ENCODE measurements at regions not wholly inside any gene's neighbourhood (a gene's known extent, or its start where the extent isn't known, plus 50 kb on each side); places are given as distances from the start of the nearest gene placed in this dataset.

DNA sequence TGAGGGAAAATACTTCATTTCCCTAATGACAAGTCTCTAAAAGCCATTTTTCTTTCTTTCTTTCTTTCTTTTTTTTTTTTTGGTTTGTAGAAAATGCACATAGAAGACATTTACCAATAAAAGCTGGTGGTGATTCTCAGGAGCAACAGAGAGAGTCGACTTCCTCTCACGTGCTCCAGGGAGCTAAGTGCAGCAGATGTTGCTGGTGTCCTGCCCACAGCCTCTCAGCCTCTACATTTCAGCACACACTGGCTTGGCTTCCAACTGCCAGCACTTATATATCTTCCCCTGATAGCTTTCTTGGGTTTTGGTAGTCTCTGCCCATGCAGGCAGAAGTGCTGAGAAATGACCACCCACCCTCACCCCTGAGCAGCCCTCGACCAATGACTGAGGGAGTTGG lies 58.4 kb upstream of the MARCHF10 start:
- ATAC-seq = no peak
- H3K27me3 ChIP-seq (ENCODE audit: low read depth) = no peaks in the 10 kb centered on the region
- H3K27ac ChIP-seq = no peak overlapping the region
- H3K4me1 ChIP-seq = no peaks in the 10 kb centered on the region
- no peak for TF ChIP-seq CTCF (IDR thresholded peaks at IDR 0.05)
- no peaks in the 10 kb centered on the region for H3K36me3 ChIP-seq
- DNase-seq = no peak
- H3K4me3 ChIP-seq = no peak overlapping the region
- no peaks in the 10 kb centered on the region for H3K9me3 ChIP-seq
- intact Hi-C loops (cut with DNase I) = no loop called here

DNA sequence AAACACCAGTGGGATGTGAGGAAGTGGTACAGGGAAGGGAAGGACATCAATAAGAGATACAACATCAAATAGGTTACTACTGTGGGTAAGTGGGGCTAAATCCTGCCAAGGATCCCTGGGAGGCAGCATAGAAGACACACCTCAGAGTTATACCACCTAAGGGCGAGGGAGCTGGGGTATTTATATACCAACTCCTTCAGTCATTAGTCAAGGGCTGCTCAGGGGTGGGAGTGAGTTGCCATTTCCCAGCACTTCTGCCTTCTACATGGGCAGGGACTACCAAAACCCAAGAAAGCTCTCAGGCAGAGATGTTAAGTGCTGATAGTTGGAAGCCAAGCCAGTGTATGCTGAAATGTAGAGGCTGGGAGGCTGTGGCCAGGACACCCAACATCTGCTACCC lies 57.5 kb upstream of the MARCHF10 start:
- DNase-seq = no peak
- intact Hi-C loops (cut with DNase I) = no loop called here
- no peak for ATAC-seq
- H3K9me3 ChIP-seq = no peaks in the 10 kb centered on the region
- no peak for TF ChIP-seq CTCF (IDR thresholded peaks at IDR 0.05)
- no peak overlapping the region for H3K27ac ChIP-seq
- H3K4me1 ChIP-seq = no peaks in the 10 kb centered on the region
- H3K36me3 ChIP-seq = no peaks in the 10 kb centered on the region
- no peaks in the 10 kb centered on the region for H3K27me3 ChIP-seq (ENCODE audit: low read depth)
- no peak overlapping the region for H3K4me3 ChIP-seq

GRCh38 chr17:62862251-62862650 lies 54.1 kb upstream of the MARCHF10 start:
- TF ChIP-seq CTCF (IDR thresholded peaks at IDR 0.05) = no peak
- no peaks in the 10 kb centered on the region for H3K27me3 ChIP-seq (ENCODE audit: low read depth)
- intact Hi-C loops (cut with DNase I) = no loop called here
- no peak overlapping the region for H3K4me3 ChIP-seq
- ATAC-seq (no peak), DNase-seq (no peak)
- H3K4me1 ChIP-seq = peaks cover 6% of the 10 kb centered on the region
- H3K36me3 ChIP-seq = no peaks in the 10 kb centered on the region
- H3K9me3 ChIP-seq = no peaks in the 10 kb centered on the region
- no peak overlapping the region for H3K27ac ChIP-seq

GRCh38 chr17:62860962-62861873 lies 53.1 kb upstream of the MARCHF10 start:
- no peaks in the 10 kb centered on the region for H3K36me3 ChIP-seq
- intact Hi-C loops (cut with DNase I) = no loop called here
- ATAC-seq (peak; percentile 63 to 71), DNase-seq (no peak)
- H3K4me3 ChIP-seq = no peak overlapping the region
- no peaks in the 10 kb centered on the region for H3K9me3 ChIP-seq
- peak overlapping the region; percentile 53 for H3K27ac ChIP-seq
- no peak for TF ChIP-seq CTCF (IDR thresholded peaks at IDR 0.05)
- no peaks in the 10 kb centered on the region for H3K27me3 ChIP-seq (ENCODE audit: low read depth)
- peaks cover 6% of the 10 kb centered on the region for H3K4me1 ChIP-seq

GRCh38 chr17:62859146-62859545 lies 51.0 kb upstream of the MARCHF10 start:
- DNase-seq (no peak), ATAC-seq (peak; percentile 67 to 81)
- no peaks in the 10 kb centered on the region for H3K27me3 ChIP-seq (ENCODE audit: low read depth)
- H3K27ac ChIP-seq = peak overlapping the region; percentile 24
- intact Hi-C loops (cut with DNase I) = no loop called here
- no peaks in the 10 kb centered on the region for H3K9me3 ChIP-seq
- no peak overlapping the region for H3K4me3 ChIP-seq
- no peak for TF ChIP-seq CTCF (IDR thresholded peaks at IDR 0.05)
- no peaks in the 10 kb centered on the region for H3K36me3 ChIP-seq
- H3K4me1 ChIP-seq = peaks cover 6% of the 10 kb centered on the region

All from lower lobe of right lung (tissue), 2 donors.